Vagina (tissue), 2 donors: ENCODE measurements at regions not wholly inside any gene's neighbourhood (a gene's known extent, or its start where the extent isn't known, plus 50 kb on each side); places are given as distances from the start of the nearest gene placed in this dataset.

ENCODE experiments used
- DNase-seq, 2 donors: peaks; one replicate each; pipeline ENCODE4 v3.0.0-alpha.2; 2017; ENCODE audit errors: extremely low spot score in 2 of 2
- H3K27ac ChIP-seq: fragments of 200-600 bp; sonication (generic); one replicate; pipeline ENCODE4 v1.5.1; 2019
- H3K27me3 ChIP-seq: fragments of 200-600 bp; sonication (generic); one replicate; pipeline ENCODE4 v1.5.1; 2019
- H3K36me3 ChIP-seq, 2 donors: fragments of 200-600 bp; sonication (generic); one replicate each; pipeline ENCODE4 v1.5.1; 2017 to 2019
- H3K4me1 ChIP-seq: fragments of 200-600 bp; sonication (generic); one replicate; pipeline ENCODE4 v1.5.1; 2019
- H3K4me3 ChIP-seq, 2 donors: fragments of 200-600 bp; sonication (generic); 1 replicate in 1 of 2; 2 replicates in 1 of 2; pipeline ENCODE4 v1.5.1; 2016 to 2019
- H3K9me3 ChIP-seq: fragments of 200-600 bp; sonication (generic); one replicate; pipeline ENCODE4 v1.5.1; 2019
- POLR2A ChIP-seq, 2 donors: fragments of 450-650 bp; IDR thresholded peaks; one replicate each; pipeline ENCODE4 v1.6.1; 2017; ENCODE audit warnings: antibody characterized with exemption in 2 of 2, mild to moderate bottlenecking in 2 of 2, moderate library complexity in 2 of 2
- POLR2AphosphoS5 ChIP-seq, 2 donors: sonication (generic); formaldehyde crosslinking; IDR thresholded peaks; one replicate each; pipeline ENCODE4 v1.9.0; 2017; ENCODE audit warnings: antibody characterized with exemption in 2 of 2, mild to moderate bottlenecking in 2 of 2, low read depth in 1 of 2; ENCODE audit not compliant: insufficient read depth in 1 of 2
- intact Hi-C: fragments of 100-400 bp; cut with DNase I; formaldehyde crosslinking; loops from one replicate; pipeline ENCODE4 v1.15.1; 2023
- TF ChIP-seq, protein P1 (sequence below), 3 experiments: fragments of 450-650 bp in 2 of 3; fragments of 200-600 bp in 1 of 3; sonication (generic) in 1 of 3; IDR thresholded peaks; one replicate each; pipeline ENCODE4 v1.5.1; 2017 to 2019; ENCODE audit warnings: antibody characterized with exemption in 3 of 3, mild to moderate bottlenecking in 2 of 3, moderate library complexity in 2 of 3

DNA sequence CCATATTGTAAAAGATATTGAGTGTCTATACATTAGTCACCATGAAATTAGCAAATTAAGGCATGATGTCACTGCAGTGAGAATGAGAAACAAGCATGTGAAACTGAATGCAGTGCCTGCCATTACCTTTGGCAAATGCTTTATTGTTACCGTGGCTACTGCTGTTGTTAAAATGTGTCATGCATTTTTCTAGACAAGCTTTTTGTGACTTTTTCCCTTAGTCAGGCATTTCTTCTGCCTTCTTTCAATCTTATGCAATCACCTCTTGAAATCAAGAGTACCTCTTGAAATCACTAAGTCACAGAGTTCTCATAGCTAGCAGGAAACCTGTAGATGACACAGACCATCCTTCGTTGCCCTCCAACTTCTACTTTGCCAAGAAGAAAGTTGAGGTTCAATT, 461.7 kb upstream of the TENM4 start:
- Histone ChIP-seq H3K27ac (no peak overlapping the region), H3K9me3 (no peaks in the 10 kb centered on the region), H3K27me3 (no peaks in the 10 kb centered on the region), H3K36me3 (no peaks in the 10 kb centered on the region), H3K4me3 (no peak overlapping the region), H3K4me1 (no peaks in the 10 kb centered on the region)
- no peak for DNase-seq
- TF ChIP-seq POLR2A (IDR thresholded peaks at IDR 0.05) (no peak), POLR2AphosphoS5 (IDR thresholded peaks at IDR 0.05; ENCODE audit: insufficient read depth in 1 of 2, low read depth in 1 of 2) (no peak)
- TF ChIP-seq, protein P1, sequence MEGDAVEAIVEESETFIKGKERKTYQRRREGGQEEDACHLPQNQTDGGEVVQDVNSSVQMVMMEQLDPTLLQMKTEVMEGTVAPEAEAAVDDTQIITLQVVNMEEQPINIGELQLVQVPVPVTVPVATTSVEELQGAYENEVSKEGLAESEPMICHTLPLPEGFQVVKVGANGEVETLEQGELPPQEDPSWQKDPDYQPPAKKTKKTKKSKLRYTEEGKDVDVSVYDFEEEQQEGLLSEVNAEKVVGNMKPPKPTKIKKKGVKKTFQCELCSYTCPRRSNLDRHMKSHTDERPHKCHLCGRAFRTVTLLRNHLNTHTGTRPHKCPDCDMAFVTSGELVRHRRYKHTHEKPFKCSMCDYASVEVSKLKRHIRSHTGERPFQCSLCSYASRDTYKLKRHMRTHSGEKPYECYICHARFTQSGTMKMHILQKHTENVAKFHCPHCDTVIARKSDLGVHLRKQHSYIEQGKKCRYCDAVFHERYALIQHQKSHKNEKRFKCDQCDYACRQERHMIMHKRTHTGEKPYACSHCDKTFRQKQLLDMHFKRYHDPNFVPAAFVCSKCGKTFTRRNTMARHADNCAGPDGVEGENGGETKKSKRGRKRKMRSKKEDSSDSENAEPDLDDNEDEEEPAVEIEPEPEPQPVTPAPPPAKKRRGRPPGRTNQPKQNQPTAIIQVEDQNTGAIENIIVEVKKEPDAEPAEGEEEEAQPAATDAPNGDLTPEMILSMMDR (IDR thresholded peaks at IDR 0.05): no peak
- intact Hi-C loops: no loop called here

DNA sequence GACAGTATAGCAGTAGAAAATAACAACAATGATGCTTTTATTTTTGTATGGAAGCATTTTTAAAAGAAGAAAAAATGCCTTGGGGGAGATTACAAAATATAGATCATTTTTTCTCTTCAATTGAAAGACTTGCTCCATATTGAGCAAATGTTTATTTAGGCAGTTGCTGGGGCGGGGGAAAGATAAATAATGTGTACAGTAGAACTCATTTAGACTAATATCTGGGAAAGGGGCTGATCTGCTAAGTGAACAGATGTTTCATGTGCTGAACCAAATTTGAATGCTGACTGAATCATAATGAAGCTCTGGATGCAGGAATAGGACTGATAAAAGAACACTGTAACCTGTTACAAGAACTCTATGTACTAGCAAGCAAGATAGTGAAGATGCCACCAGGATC, 457.1 kb upstream of the TENM4 start:
- no peak for DNase-seq
- no peak overlapping the region for H3K4me3 ChIP-seq
- intact Hi-C loops: no loop called here
- H3K27me3 ChIP-seq: no peaks in the 10 kb centered on the region
- H3K4me1 ChIP-seq: no peaks in the 10 kb centered on the region
- H3K9me3 ChIP-seq: no peaks in the 10 kb centered on the region
- TF ChIP-seq POLR2A (IDR thresholded peaks at IDR 0.05): no peak
- TF ChIP-seq POLR2AphosphoS5 (IDR thresholded peaks at IDR 0.05; ENCODE audit: insufficient read depth in 1 of 2, low read depth in 1 of 2): no peak
- TF ChIP-seq, protein P1 (IDR thresholded peaks at IDR 0.05): no peak
- H3K27ac ChIP-seq: no peak overlapping the region
- no peaks in the 10 kb centered on the region for H3K36me3 ChIP-seq

DNA sequence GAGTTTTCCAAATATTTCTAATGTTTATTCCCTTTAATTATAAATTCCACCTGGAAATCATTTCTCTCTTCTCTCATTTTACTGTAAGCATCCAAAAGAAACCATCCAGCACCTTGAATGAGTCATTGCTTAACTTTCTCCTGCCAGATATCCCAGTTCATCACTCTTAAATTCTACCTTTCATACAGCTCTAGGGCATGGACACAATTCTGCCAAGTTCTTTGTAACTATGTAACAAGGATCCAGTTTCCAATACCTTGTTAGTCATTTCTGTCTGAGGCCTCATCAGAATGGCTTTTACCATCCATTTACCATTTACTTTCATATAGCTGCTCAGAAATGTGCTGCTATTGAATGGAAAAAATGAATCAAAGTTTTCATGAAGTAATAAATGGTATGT, 455.4 kb upstream of the TENM4 start:
- Histone ChIP-seq H3K27ac (no peak overlapping the region), H3K9me3 (no peaks in the 10 kb centered on the region), H3K4me1 (no peaks in the 10 kb centered on the region), H3K27me3 (no peaks in the 10 kb centered on the region), H3K36me3 (no peaks in the 10 kb centered on the region), H3K4me3 (no peak overlapping the region)
- TF ChIP-seq POLR2A (IDR thresholded peaks at IDR 0.05) (no peak), POLR2AphosphoS5 (IDR thresholded peaks at IDR 0.05; ENCODE audit: insufficient read depth in 1 of 2, low read depth in 1 of 2) (no peak)
- TF ChIP-seq, protein P1 (IDR thresholded peaks at IDR 0.05): no peak
- DNase-seq: no peak
- intact Hi-C loops: no loop called here

DNA sequence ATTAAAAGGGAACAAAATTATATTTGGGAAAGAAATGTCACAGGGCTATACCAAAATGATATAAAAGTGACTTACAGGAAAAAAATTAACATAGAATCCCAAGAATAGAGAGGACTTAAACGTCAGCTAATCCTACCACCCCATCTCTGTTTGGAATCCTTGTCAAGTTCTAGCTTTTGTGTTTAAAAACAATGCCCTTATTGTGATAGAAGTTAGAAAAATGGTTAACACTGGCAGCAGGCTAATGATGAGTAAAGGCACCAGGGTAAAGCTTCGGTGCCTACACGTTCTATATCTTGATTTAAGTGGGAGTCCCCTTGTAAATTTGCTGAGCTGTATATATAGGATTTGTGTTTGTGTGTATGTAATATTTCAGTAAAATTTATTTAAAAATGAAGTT, 453.3 kb upstream of the TENM4 start:
- no peak for DNase-seq
- Histone ChIP-seq H3K4me1 (no peaks in the 10 kb centered on the region), H3K4me3 (no peak overlapping the region), H3K9me3 (no peaks in the 10 kb centered on the region), H3K27me3 (no peaks in the 10 kb centered on the region), H3K27ac (no peak overlapping the region), H3K36me3 (no peaks in the 10 kb centered on the region)
- intact Hi-C loops: no loop called here
- TF ChIP-seq, protein P1 (IDR thresholded peaks at IDR 0.05): no peak
- TF ChIP-seq POLR2A (IDR thresholded peaks at IDR 0.05) (no peak), POLR2AphosphoS5 (IDR thresholded peaks at IDR 0.05; ENCODE audit: insufficient read depth in 1 of 2, low read depth in 1 of 2) (no peak)

DNA sequence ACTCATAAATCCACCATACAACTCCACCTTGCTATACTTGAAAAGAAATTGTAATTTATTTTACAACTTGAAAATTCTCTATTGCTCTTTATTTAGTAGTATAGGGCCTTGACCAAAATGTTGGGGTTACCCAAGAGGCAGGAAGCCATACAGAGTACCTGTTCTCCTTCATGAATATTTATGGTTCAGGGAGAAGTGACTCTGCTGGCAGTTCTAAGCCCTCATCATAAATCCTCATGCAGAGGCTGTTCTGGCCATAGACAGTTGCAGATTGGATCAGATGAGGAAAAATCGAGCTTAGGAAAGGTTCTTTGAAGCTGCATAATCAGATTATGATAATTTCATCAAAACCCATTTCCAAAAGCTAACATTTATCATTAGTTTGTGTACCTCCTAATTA, 449.4 kb upstream of the TENM4 start:
- Histone ChIP-seq H3K27me3 (no peaks in the 10 kb centered on the region), H3K36me3 (no peaks in the 10 kb centered on the region), H3K4me1 (no peaks in the 10 kb centered on the region), H3K27ac (no peak overlapping the region), H3K9me3 (no peaks in the 10 kb centered on the region), H3K4me3 (no peak overlapping the region)
- TF ChIP-seq POLR2A (IDR thresholded peaks at IDR 0.05) (no peak), POLR2AphosphoS5 (IDR thresholded peaks at IDR 0.05; ENCODE audit: insufficient read depth in 1 of 2, low read depth in 1 of 2) (no peak)
- TF ChIP-seq, protein P1 (IDR thresholded peaks at IDR 0.05): no peak
- intact Hi-C loops: no loop called here
- DNase-seq: no peak
